ENCODE measurements at regions not wholly inside any gene's neighbourhood (a gene's known extent, or its start where the extent isn't known, plus 50 kb on each side); places are given as distances from the start of the nearest gene placed in this dataset.

DNA sequence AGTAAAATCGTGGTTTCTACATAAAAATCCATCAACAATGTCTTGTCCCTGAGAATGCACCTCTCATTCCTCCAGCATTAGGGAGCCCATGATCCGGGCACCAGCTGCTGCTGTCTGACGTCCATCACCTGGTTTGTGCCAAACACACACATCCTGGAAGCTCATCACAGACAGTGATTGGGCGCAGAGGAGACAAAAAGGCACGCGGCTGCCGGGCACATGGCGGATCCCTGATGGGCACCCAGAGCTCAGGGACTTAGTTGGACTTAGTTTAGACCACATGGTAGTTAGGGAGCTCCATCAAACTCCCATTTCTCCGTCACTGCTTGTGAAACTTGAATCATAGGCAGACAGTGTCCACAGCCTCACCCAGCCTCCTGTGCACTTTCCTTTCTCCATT, 1059.3 kb downstream of the TMEM121 start (continued):
- TF ChIP-seq RNF2 (IDR thresholded peaks at IDR 0.05; ENCODE audit: borderline replicate concordance, low read depth, low read length, missing control alignments, poor library complexity, severe bottlenecking) = no peak
- no peak for TF ChIP-seq SRF (IDR thresholded peaks at IDR 0.05; ENCODE audit: low read depth, low read length)
- no peak for TF ChIP-seq NANOG (IDR thresholded peaks at IDR 0.05; ENCODE audit: insufficient read depth, low read depth, low read length, poor library complexity, severe bottlenecking)
- no peak for TF ChIP-seq SIRT6 (IDR thresholded peaks at IDR 0.05; ENCODE audit: low read length)

All from H1 (cell line).